H1 (cell line): ENCODE measurements at regions not wholly inside any gene's neighbourhood (a gene's known extent, or its start where the extent isn't known, plus 50 kb on each side); places are given as distances from the start of the nearest gene placed in this dataset.

ENCODE experiments used
- CTCF ChIA-PET: fragments of 300-600 bp; sonication (Branson Sonifier 250); formaldehyde crosslinking; loops from one replicate; lab custom pipeline; 2021; ENCODE audit not compliant: partially characterized antibody; lab: Charles Lee
- POLR2A ChIA-PET: fragments of 300-600 bp; sonication (Branson Sonifier 250); formaldehyde crosslinking; loops from one replicate; lab custom pipeline; 2021; ENCODE audit warnings: inconsistent platforms; ENCODE audit not compliant: partially characterized antibody; lab: Charles Lee
- DNase-seq, 2 experiments: peaks; one replicate each; pipeline versions ENCODE4 v3.0.0 to v3.0.0-alpha.2; 2010 to 2022; ENCODE audit warnings: low spot score in 2 of 2, low read depth in 1 of 2, mixed read lengths in 1 of 2
- FAIRE-seq: peaks from 2 replicates; lab custom pipeline; 2011; peaks lifted over from hg19 to GRCh38; lab: Jason Lieb, UNC
- H2AFZ ChIP-seq: 2 replicates; pipeline ENCODE4 v1.8.1; 2012; ENCODE audit warnings: low read length, inconsistent platforms
- H2AK5ac ChIP-seq: 2 replicates; pipeline ENCODE4 v1.6.1; 2013; ENCODE audit warnings: low read depth, low read length
- H2BK120ac ChIP-seq: replicated peaks from 2 replicates; pipeline ENCODE3; 2013; ENCODE audit warnings: low read depth, low read length, inconsistent platforms
- H2BK12ac ChIP-seq: 2 replicates; pipeline ENCODE4 v1.6.1; 2013; ENCODE audit warnings: low read depth, low read length
- H2BK15ac ChIP-seq: 2 replicates; pipeline ENCODE4 v1.6.1; 2013; ENCODE audit warnings: low read length
- H2BK20ac ChIP-seq: 2 replicates; pipeline ENCODE4 v1.6.1; 2013; ENCODE audit warnings: low read length
- H2BK5ac ChIP-seq: 2 replicates; pipeline ENCODE4 v1.6.1; 2013; ENCODE audit warnings: low read depth, low read length
- H3K14ac ChIP-seq: 2 replicates; pipeline ENCODE4 v1.6.1; 2013; ENCODE audit warnings: inconsistent platforms; ENCODE audit not compliant: insufficient read length
- H3K18ac ChIP-seq: 2 replicates; pipeline ENCODE4 v1.6.1; 2013; ENCODE audit warnings: low read length; ENCODE audit errors: extremely low read depth
- H3K23ac ChIP-seq: 2 replicates; pipeline ENCODE4 v1.6.1; 2013; ENCODE audit warnings: inconsistent platforms; ENCODE audit not compliant: insufficient read length
- H3K23me2 ChIP-seq: 2 replicates; pipeline ENCODE4 v1.6.1; 2013; ENCODE audit warnings: low read depth, low read length
- H3K27ac ChIP-seq: 2 replicates; pipeline ENCODE4 v1.6.1; 2011; ENCODE audit warnings: low read depth, low read length, inconsistent platforms
- H3K27me3 ChIP-seq, 4 experiments: replicated peaks in 1 of 4; 1 replicate in 1 of 4; 2 replicates in 3 of 4; pipeline versions ENCODE4 v1.6.1 to v1.8.1; 2011 to 2013; ENCODE audit warnings: low read length in 3 of 4, mild to moderate bottlenecking in 3 of 4, inconsistent platforms in 2 of 4, mixed read lengths in 2 of 4, moderate library complexity in 1 of 4; ENCODE audit not compliant: control insufficient read depth in 3 of 4, insufficient read depth in 3 of 4; ENCODE audit errors: extremely low read depth in 1 of 4
- H3K36me3 ChIP-seq, 4 experiments: 2 replicates each; pipeline versions ENCODE4 v1.6.1 to v1.8.1; 2011 to 2013; ENCODE audit warnings: mild to moderate bottlenecking in 4 of 4, low read length in 3 of 4, moderate library complexity in 2 of 4, control low read depth in 1 of 4, inconsistent platforms in 1 of 4; ENCODE audit not compliant: insufficient read depth in 4 of 4, control insufficient read depth in 2 of 4
- H3K4ac ChIP-seq: replicated peaks from 2 replicates; pipeline ENCODE3; 2013; ENCODE audit warnings: low read length, low read depth, mixed read lengths, inconsistent platforms; ENCODE audit not compliant: insufficient read length
- H3K4me1 ChIP-seq, 4 experiments: replicated peaks in 1 of 4; 1 replicate in 1 of 4; 2 replicates in 3 of 4; pipeline versions ENCODE4 v1.6.1 to v1.8.1; 2011 to 2013; ENCODE audit warnings: low read length in 3 of 4, inconsistent platforms in 2 of 4, mixed read lengths in 1 of 4; ENCODE audit not compliant: insufficient read depth in 4 of 4, control insufficient read depth in 3 of 4
- H3K4me2 ChIP-seq, 2 experiments: 2 replicates each; pipeline versions ENCODE4 v1.6.1 to v1.8.1; 2011 to 2013; ENCODE audit warnings: low read depth in 2 of 2, low read length in 2 of 2, control low read depth in 1 of 2, inconsistent platforms in 1 of 2, mild to moderate bottlenecking in 1 of 2; ENCODE audit not compliant: insufficient read depth in 1 of 2
- H3K4me3 ChIP-seq, 4 experiments: fragments of 200-600, 300-600 bp in 1 of 4; sonication (generic), shearing (Covaris generic), sonication (Bioruptor Twin) in 1 of 4; 2 replicates each; pipeline versions ENCODE4 v1.5.1 to v1.8.1; 2011 to 2016; ENCODE audit warnings: low read length in 4 of 4, low read depth in 3 of 4, control low read depth in 2 of 4, inconsistent platforms in 2 of 4, mild to moderate bottlenecking in 2 of 4, mixed read lengths in 1 of 4, moderate library complexity in 1 of 4; ENCODE audit not compliant: insufficient read depth in 2 of 4; ENCODE audit errors: extremely low read depth in 1 of 4
- H3K56ac ChIP-seq: replicated peaks from 2 replicates; pipeline ENCODE3; 2013; ENCODE audit warnings: low read depth, mild to moderate bottlenecking, mixed read lengths, low read length, inconsistent platforms; ENCODE audit not compliant: insufficient read length
- H3K79me1 ChIP-seq: 2 replicates; pipeline ENCODE4 v1.6.1; 2013; ENCODE audit warnings: low read depth, low read length, control low read depth
- H3K79me2 ChIP-seq, 2 experiments: 2 replicates each; pipeline versions ENCODE4 v1.6.1 to v1.8.1; 2012 to 2013; ENCODE audit warnings: low read length in 2 of 2, mild to moderate bottlenecking in 2 of 2, inconsistent platforms in 1 of 2; ENCODE audit not compliant: insufficient read depth in 2 of 2, control insufficient read depth in 1 of 2
- H3K9ac ChIP-seq, 4 experiments: replicated peaks in 1 of 4; 1 replicate in 1 of 4; 2 replicates in 3 of 4; pipeline versions ENCODE4 v1.6.1 to v1.8.1; 2011 to 2013; ENCODE audit warnings: low read depth in 3 of 4, low read length in 3 of 4, control low read depth in 2 of 4, mild to moderate bottlenecking in 2 of 4, moderate library complexity in 2 of 4, inconsistent platforms in 1 of 4; ENCODE audit errors: extremely low read depth in 1 of 4
- H3K9me3 ChIP-seq, 2 experiments: 2 replicates each; pipeline versions ENCODE4 v1.6.1 to v1.8.1; 2012 to 2013; ENCODE audit warnings: mild to moderate bottlenecking in 2 of 2, moderate library complexity in 2 of 2, control low read depth in 1 of 2, inconsistent platforms in 1 of 2, low read depth in 1 of 2, low read length in 1 of 2, mixed read lengths in 1 of 2; ENCODE audit not compliant: insufficient read depth in 2 of 2
- H4K20me1 ChIP-seq, 2 experiments: replicated peaks in 1 of 2; 2 replicates each; pipeline versions ENCODE3 to v1.8.1; 2011 to 2013; ENCODE audit warnings: inconsistent platforms in 2 of 2, low read length in 2 of 2, mild to moderate bottlenecking in 1 of 2; ENCODE audit not compliant: insufficient read depth in 2 of 2, control insufficient read depth in 1 of 2
- H4K5ac ChIP-seq: 2 replicates; pipeline ENCODE4 v1.6.1; 2013; ENCODE audit warnings: low read length, low read depth, mixed read lengths, inconsistent platforms; ENCODE audit not compliant: insufficient read length
- H4K8ac ChIP-seq: 2 replicates; pipeline ENCODE4 v1.8.0; 2013; ENCODE audit warnings: mild to moderate bottlenecking, moderate library complexity, low read length, inconsistent platforms; ENCODE audit not compliant: insufficient read depth; ENCODE audit errors: extremely low read depth
- H4K91ac ChIP-seq: replicated peaks from 2 replicates; pipeline ENCODE3; 2013; ENCODE audit warnings: low read length, mixed read lengths, inconsistent platforms; ENCODE audit not compliant: insufficient read length
- ATF2 ChIP-seq: IDR thresholded peaks from 2 replicates; pipeline ENCODE4 v1.6.1; 2012; ENCODE audit warnings: low read length, inconsistent platforms
- BACH1 ChIP-seq: IDR thresholded peaks from 2 replicates; pipeline ENCODE4 v1.6.1; 2012; ENCODE audit warnings: low read length, improper control_type of control experiment
- CBX5 ChIP-seq: fragments of 300-800, 300-1000 bp; sonication (generic); IDR thresholded peaks from 2 replicates; pipeline ENCODE4 v1.7.1; 2016; ENCODE audit warnings: antibody characterized with exemption, low read length, low read depth
- CHD1 ChIP-seq: IDR thresholded peaks from 2 replicates; pipeline ENCODE4 v1.6.1; 2012; ENCODE audit warnings: low read depth, low read length, improper control_type of control experiment
- FOSL1 ChIP-seq: IDR thresholded peaks from 2 replicates; pipeline ENCODE4 v1.6.1; 2011; ENCODE audit warnings: mild to moderate bottlenecking, low read depth, low read length, moderate library complexity; ENCODE audit not compliant: insufficient read depth
- JUN ChIP-seq: IDR thresholded peaks from 2 replicates; pipeline ENCODE4 v1.6.1; 2011; ENCODE audit warnings: low read depth, mild to moderate bottlenecking, improper control_type of control experiment, low read length
- KDM4A ChIP-seq: IDR thresholded peaks from one replicate; pipeline ENCODE4 v1.7.1; 2012; ENCODE audit warnings: low read depth, mild to moderate bottlenecking, moderate library complexity, low read length, inconsistent platforms; ENCODE audit not compliant: severe bottlenecking
- NRF1 ChIP-seq: IDR thresholded peaks from 2 replicates; pipeline ENCODE4 v1.6.1; 2011; ENCODE audit warnings: mild to moderate bottlenecking, low read depth, low read length, improper control_type of control experiment
- POLR2A ChIP-seq, 2 experiments: IDR thresholded peaks; 1 replicate in 1 of 2; 2 replicates in 1 of 2; pipeline ENCODE4 v1.6.1; 2011; ENCODE audit warnings: low read depth in 2 of 2, low read length in 2 of 2, mild to moderate bottlenecking in 2 of 2; ENCODE audit errors: control extremely low read depth in 1 of 2
- SIRT6 ChIP-seq: IDR thresholded peaks from one replicate; pipeline ENCODE4 v1.7.1; 2012; ENCODE audit warnings: low read length, inconsistent platforms
- SP2 ChIP-seq: IDR thresholded peaks from 2 replicates; pipeline ENCODE4 v1.6.1; 2012; ENCODE audit warnings: mild to moderate bottlenecking, low read length, inconsistent platforms
- TEAD4 ChIP-seq: IDR thresholded peaks from 2 replicates; pipeline ENCODE4 v1.6.1; 2012; ENCODE audit warnings: low read depth, low read length, inconsistent platforms, mixed read lengths
- WGBS, 2 experiments: shearing (Covaris generic) in 1 of 2; methylation state at CpG; one replicate each; pipeline versions ENCODE4 v1.1.6 to v1.1.7; 2013 to 2015; ENCODE audit warnings: low lambda C conversion rate in 2 of 2, mixed read lengths in 2 of 2, inconsistent platforms in 1 of 2, low coverage in 1 of 2, missing lambda C conversion rate in 1 of 2; ENCODE audit not compliant: insufficient replicate concordance in 2 of 2, insufficient coverage in 1 of 2, insufficient read length in 1 of 2; ENCODE audit errors: extremely low coverage in 1 of 2, missing lambda C conversion rate in 1 of 2; 5-methylcytosine and 5-hydroxymethylcytosine counted together
- TF ChIP-seq, protein P1 (sequence below): IDR thresholded peaks from 2 replicates; pipeline ENCODE4 v1.6.1; 2012; ENCODE audit warnings: inconsistent platforms

- Histone ChIP-seq H2BK20ac (no peak overlapping the region), H3K4ac (no peak overlapping the region), H3K4me3 (no peak overlapping the region), H3K9ac (no peak overlapping the region), H3K9me3 (peaks cover 0 to 7% of the 10 kb centered on the region in 2 experiments; a peak in 1 of 4 replicates), H3K27me3 (0 out of 7 replicates have a peak, but pooled peaks cover 0 to 2% (median 0%) of the 10 kb centered on the region in 4 experiments), H2BK5ac (no peak overlapping the region), H2AK5ac (no peak overlapping the region), H3K56ac (no peak overlapping the region), H3K79me1 (no peaks in the 10 kb centered on the region), H3K36me3 (no peaks in the 10 kb centered on the region), H4K5ac (no peak overlapping the region), H2BK12ac (no peak overlapping the region), H3K27ac (no peak overlapping the region), H4K20me1 (peaks cover 0 to 12% of the 10 kb centered on the region in 2 experiments), H4K8ac (no peak overlapping the region), H4K91ac (no peak overlapping the region), H2BK120ac (no peak overlapping the region), H2AFZ (no peak overlapping the region), H3K18ac (no peak overlapping the region), H3K79me2 (no peaks in the 10 kb centered on the region), H2BK15ac (no peak overlapping the region), H3K23me2 (peaks cover 17% of the 10 kb centered on the region; the same call in 1 of the 2 replicates), H3K4me1 (peaks cover 0 to 4% (median 3%) of the 10 kb centered on the region in 4 experiments; a peak in 2 of 7 replicates), H3K14ac (no peak overlapping the region), H3K4me2 (no peak overlapping the region), H3K23ac (no peak overlapping the region)
- DNase-seq = no peak
- POLR2A ChIA-PET = no interaction called here
- 90% methylated on average over 5 of the region's 5 CpGs; no CpG with 5 or more reads in 1 of the 2 experiments for WGBS, 2 experiments
- FAIRE-seq = no peak
- CTCF ChIA-PET = interaction anchor here (0.6 kb wide), 1 partner anchor 493 kb away, joined by 3 read pairs; no protein-coding TSS in a partner anchor
- no peak for TF ChIP-seq TEAD4
- no peak for TF ChIP-seq CHD1
- TF ChIP-seq SIRT6 = no peak
- no peak for TF ChIP-seq FOSL1
- no peak for TF ChIP-seq POLR2A (IDR thresholded peaks at IDR 0.05; ENCODE audit: control extremely low read depth in 1 of 2, low read depth in 2 of 2, low read length in 2 of 2)
- TF ChIP-seq SP2 = no peak
- TF ChIP-seq NRF1 = no peak
- TF ChIP-seq, protein P1, sequence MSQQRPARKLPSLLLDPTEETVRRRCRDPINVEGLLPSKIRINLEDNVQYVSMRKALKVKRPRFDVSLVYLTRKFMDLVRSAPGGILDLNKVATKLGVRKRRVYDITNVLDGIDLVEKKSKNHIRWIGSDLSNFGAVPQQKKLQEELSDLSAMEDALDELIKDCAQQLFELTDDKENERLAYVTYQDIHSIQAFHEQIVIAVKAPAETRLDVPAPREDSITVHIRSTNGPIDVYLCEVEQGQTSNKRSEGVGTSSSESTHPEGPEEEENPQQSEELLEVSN = no peak
- no peak for TF ChIP-seq BACH1
- no peak for TF ChIP-seq KDM4A
- no peak for TF ChIP-seq JUN
- TF ChIP-seq ATF2 = no peak
- TF ChIP-seq CBX5 = no peak
Measured at GRCh38 chr4:1515763-1516162, 109.5 kb upstream of the NKX1-1 start.
